ENCODE measurements at regions not wholly inside any gene's neighbourhood (a gene's known extent, or its start where the extent isn't known, plus 50 kb on each side); places are given as distances from the start of the nearest gene placed in this dataset.

GRCh38 chr12:84069198-84069597 is 843.4 kb downstream of the SLC6A15 start:
- H3K36me3 ChIP-seq (ENCODE audit: control insufficient read depth in 2 of 2, extremely low read depth in 1 of 2, insufficient read depth in 2 of 2, low read length in 2 of 2), result no peaks in the 10 kb centered on the region
- no peak for FAIRE-seq
- H3K4me1 ChIP-seq (ENCODE audit: control insufficient read depth, extremely low read depth, insufficient read depth, low read length), result no peaks in the 10 kb centered on the region
- no peak overlapping the region for H3K4me2 ChIP-seq (ENCODE audit: control insufficient read depth, extremely low read depth, insufficient read depth, low read depth, low read length)
- H2AFZ ChIP-seq (ENCODE audit: control insufficient read depth, low read length), result no peak overlapping the region
- no peaks in the 10 kb centered on the region for H4K20me1 ChIP-seq (ENCODE audit: control insufficient read depth, extremely low read depth, insufficient read depth, low read length)
- H3K9ac ChIP-seq (ENCODE audit: control insufficient read depth, extremely low read depth, insufficient read depth, low read length), result no peak overlapping the region
- H3K79me2 ChIP-seq (ENCODE audit: control insufficient read depth, insufficient read depth, low read length), result no peaks in the 10 kb centered on the region
- H3K9me1 ChIP-seq (ENCODE audit: control insufficient read depth, extremely low read depth, insufficient read depth, low read length), result no peaks in the 10 kb centered on the region
- dilution Hi-C loops (cut with MboI; ENCODE audit: extremely low pct_ligation_motif_present, low sequenced_read_pairs), result no loop called here
- DNase-seq (ENCODE audit: low read depth, low spot score), result no peak
- H3K27ac ChIP-seq (ENCODE audit: control insufficient read depth, insufficient read depth, low read length), result no peak overlapping the region
- TF ChIP-seq EZH2 (IDR thresholded peaks at IDR 0.05; ENCODE audit: low read length), result no peak
- no peak for TF ChIP-seq CTCF (optimal IDR thresholded peaks at IDR 0.05 in 1 of 3, IDR thresholded peaks at IDR 0.05 in 1 of 3, conservative IDR thresholded peaks at IDR 0.05 in 1 of 3; ENCODE audit: extremely low read depth in 1 of 3, insufficient read depth in 2 of 3, low read length in 3 of 3)
- no peaks in the 10 kb centered on the region for H3K27me3 ChIP-seq (ENCODE audit: control insufficient read depth, extremely low read depth, insufficient read depth, low read length)
- H3K4me3 ChIP-seq (ENCODE audit: control insufficient read depth in 2 of 3, extremely low read depth in 1 of 3, insufficient read depth in 2 of 3, low read depth in 1 of 3, low read length in 3 of 3), result no peak overlapping the region
- H3K9me3 ChIP-seq (ENCODE audit: control insufficient read depth, low read depth, low read length), result no peaks in the 10 kb centered on the region

- Histone ChIP-seq H3K79me2 (ENCODE audit: control insufficient read depth, insufficient read depth, low read length) (no peaks in the 10 kb centered on the region), H2AFZ (ENCODE audit: control insufficient read depth, low read length) (no peak overlapping the region), H4K20me1 (ENCODE audit: control insufficient read depth, extremely low read depth, insufficient read depth, low read length) (no peaks in the 10 kb centered on the region), H3K27me3 (ENCODE audit: control insufficient read depth, extremely low read depth, insufficient read depth, low read length) (no peaks in the 10 kb centered on the region), H3K9me3 (ENCODE audit: control insufficient read depth, low read depth, low read length) (no peaks in the 10 kb centered on the region), H3K4me3 (ENCODE audit: control insufficient read depth in 2 of 3, extremely low read depth in 1 of 3, insufficient read depth in 2 of 3, low read depth in 1 of 3, low read length in 3 of 3) (no peak overlapping the region), H3K4me2 (ENCODE audit: control insufficient read depth, extremely low read depth, insufficient read depth, low read depth, low read length) (no peak overlapping the region), H3K36me3 (ENCODE audit: control insufficient read depth in 2 of 2, extremely low read depth in 1 of 2, insufficient read depth in 2 of 2, low read length in 2 of 2) (no peaks in the 10 kb centered on the region), H3K9me1 (ENCODE audit: control insufficient read depth, extremely low read depth, insufficient read depth, low read length) (no peaks in the 10 kb centered on the region), H3K4me1 (ENCODE audit: control insufficient read depth, extremely low read depth, insufficient read depth, low read length) (no peaks in the 10 kb centered on the region), H3K27ac (ENCODE audit: control insufficient read depth, insufficient read depth, low read length) (no peak overlapping the region), H3K9ac (ENCODE audit: control insufficient read depth, extremely low read depth, insufficient read depth, low read length) (no peak overlapping the region)
- DNase-seq (ENCODE audit: low read depth, low spot score) (no peak), FAIRE-seq (no peak)
- dilution Hi-C loops (cut with MboI; ENCODE audit: extremely low pct_ligation_motif_present, low sequenced_read_pairs), result no loop called here
- no peak for TF ChIP-seq CTCF (optimal IDR thresholded peaks at IDR 0.05 in 1 of 3, IDR thresholded peaks at IDR 0.05 in 1 of 3, conservative IDR thresholded peaks at IDR 0.05 in 1 of 3; ENCODE audit: extremely low read depth in 1 of 3, insufficient read depth in 2 of 3, low read length in 3 of 3)
- no peak for TF ChIP-seq EZH2 (IDR thresholded peaks at IDR 0.05; ENCODE audit: low read length)
Measured at GRCh38 chr12:84058136-84058535, 854.5 kb downstream of the SLC6A15 start.

Measured in keratinocyte (primary cell).